Calu3 (cell line): ENCODE measurements at regions not wholly inside any gene's neighbourhood (a gene's known extent, or its start where the extent isn't known, plus 50 kb on each side); places are given as distances from the start of the nearest gene placed in this dataset.

Source experiments
- BruUV-seq: library from RNA; stranded (reverse); fragments of 400-500 nt; replicated peaks from 2 replicates; lab custom pipeline; 2021; lab: Mats Ljungman, UMichigan
- CTCF ChIA-PET: fragments of 300-600 bp; sonication (Branson Sonifier 250); formaldehyde crosslinking; loops from one replicate; lab custom pipeline; 2022; ENCODE audit warnings: antibody characterized with exemption; lab: Charles Lee
- DNase-seq: peaks from one replicate; pipeline ENCODE4 v3.0.0; 2022
- H3K27ac Mint-ChIP-seq: one replicate; pipeline ENCODE4 v1.8.0; 2022; ENCODE audit warnings: mixed read lengths; ENCODE audit not compliant: unreplicated experiment
- H3K27me3 Mint-ChIP-seq: one replicate; pipeline ENCODE4 v1.8.0; 2022; ENCODE audit warnings: mixed read lengths; ENCODE audit not compliant: unreplicated experiment
- H3K36me3 Mint-ChIP-seq: one replicate; pipeline ENCODE4 v1.8.0; 2022; ENCODE audit warnings: mild to moderate bottlenecking, moderate library complexity, mixed read lengths; ENCODE audit not compliant: insufficient read depth, unreplicated experiment
- H3K4me1 Mint-ChIP-seq: one replicate; pipeline ENCODE4 v1.8.0; 2022; ENCODE audit warnings: mild to moderate bottlenecking, low read depth, mixed read lengths; ENCODE audit not compliant: unreplicated experiment
- H3K4me3 Mint-ChIP-seq: one replicate; pipeline ENCODE4 v1.8.0; 2022; ENCODE audit warnings: mild to moderate bottlenecking, low read depth, moderate library complexity, mixed read lengths; ENCODE audit not compliant: unreplicated experiment
- H3K9me3 Mint-ChIP-seq: one replicate; pipeline ENCODE4 v1.8.0; 2022; ENCODE audit warnings: low read depth, mixed read lengths; ENCODE audit not compliant: unreplicated experiment
- CTCF ChIP-seq: fragments of 200-600 bp; IDR thresholded peaks from one replicate; pipeline ENCODE4 v1.8.0; 2022; ENCODE audit warnings: antibody characterized with exemption; ENCODE audit not compliant: unreplicated experiment
- intact Hi-C: fragments of 100-400 bp; cut with micrococcal nuclease; formaldehyde crosslinking; loops from one replicate; pipeline ENCODE4 v1.10.0; 2022; ENCODE audit not compliant: unreplicated experiment

DNA sequence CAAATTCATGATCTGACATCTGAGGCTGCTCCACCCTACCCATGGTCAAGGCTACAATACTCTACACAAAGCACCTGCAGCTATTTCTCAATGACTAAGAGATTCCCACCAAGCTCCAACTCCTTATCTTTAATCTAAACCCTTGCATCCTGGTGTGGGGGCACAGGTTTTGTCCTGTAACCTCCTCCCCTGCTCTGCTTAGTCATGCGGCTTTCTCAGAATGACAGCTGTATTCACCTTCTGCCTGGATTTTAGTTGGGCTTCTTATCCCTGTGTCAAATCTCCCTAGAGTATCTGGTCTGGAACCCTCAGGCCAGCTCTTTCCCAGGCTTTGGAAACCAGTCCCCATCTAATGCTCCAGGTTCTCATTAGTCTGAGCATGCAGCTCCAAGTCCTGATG is 159.0 kb downstream of the BARHL2 start:
- Mint-ChIP-seq H3K9me3 (no peaks in the 10 kb centered on the region), H3K4me1 (no peaks in the 10 kb centered on the region), H3K27ac (no peak overlapping the region), H3K27me3 (peaks cover 12% of the 10 kb centered on the region), H3K4me3 (no peak overlapping the region), H3K36me3 (no peaks in the 10 kb centered on the region)
- BruUV-seq = no TSS peak
- TF ChIP-seq CTCF = no peak
- intact Hi-C loops = no loop called here
- no peak for DNase-seq
- CTCF ChIA-PET = no interaction called here

- Mint-ChIP-seq H3K36me3 (no peaks in the 10 kb centered on the region), H3K27ac (no peak overlapping the region), H3K27me3 (peaks cover 12% of the 10 kb centered on the region), H3K9me3 (no peaks in the 10 kb centered on the region), H3K4me1 (no peaks in the 10 kb centered on the region), H3K4me3 (no peak overlapping the region)
- BruUV-seq = no TSS peak
- intact Hi-C loops = no loop called here
- no peak for TF ChIP-seq CTCF
- no peak for DNase-seq
- CTCF ChIA-PET = no interaction called here
Observed at GRCh38 chr1:90557706-90558105, 159.4 kb downstream of the BARHL2 start.

DNA sequence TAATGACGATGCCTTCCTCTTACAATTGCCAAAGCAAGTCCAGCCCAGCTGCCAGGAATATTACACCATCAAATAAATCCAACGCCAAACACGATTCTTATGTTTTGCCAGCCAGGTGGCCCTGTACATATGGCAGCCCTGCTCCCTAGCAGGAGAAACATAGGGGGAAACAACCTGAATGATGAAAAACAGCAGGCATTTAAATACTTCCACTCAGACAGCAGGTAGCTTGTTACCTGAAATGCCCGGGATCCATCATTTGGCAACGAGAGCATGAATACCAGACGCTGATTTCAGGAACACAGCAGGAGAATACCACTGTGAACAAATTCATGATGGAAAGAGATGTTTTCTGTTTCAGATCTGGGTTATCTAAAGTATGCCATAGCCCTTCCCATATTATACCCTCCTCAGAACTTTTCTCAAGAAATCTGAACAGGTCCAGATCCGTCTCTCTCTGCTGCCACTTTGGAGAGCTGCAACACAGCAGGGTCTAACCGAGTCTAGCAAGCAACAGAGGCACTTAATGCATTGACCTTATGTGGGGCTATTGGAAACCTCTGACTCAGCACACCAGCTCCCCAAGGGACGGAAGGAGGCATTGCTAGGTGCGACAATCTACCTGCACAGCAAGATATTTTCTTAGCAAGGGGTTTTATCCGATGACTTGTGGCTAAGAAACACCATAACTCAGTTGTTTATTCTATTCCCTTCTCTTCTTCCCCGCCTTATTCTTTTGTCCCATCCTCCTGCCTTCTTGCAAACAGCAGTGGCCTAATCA is 166.3 kb downstream of the BARHL2 start:
- no peak for DNase-seq
- CTCF ChIA-PET = no interaction called here
- H3K4me3 Mint-ChIP-seq = no peak overlapping the region
- H3K27ac Mint-ChIP-seq = no peak overlapping the region
- no peaks in the 10 kb centered on the region for H3K9me3 Mint-ChIP-seq
- H3K36me3 Mint-ChIP-seq = no peaks in the 10 kb centered on the region
- H3K27me3 Mint-ChIP-seq = peaks cover 29% of the 10 kb centered on the region
- intact Hi-C loops = no loop called here
- no peaks in the 10 kb centered on the region for H3K4me1 Mint-ChIP-seq
- TF ChIP-seq CTCF = no peak
- BruUV-seq = no TSS peak

DNA sequence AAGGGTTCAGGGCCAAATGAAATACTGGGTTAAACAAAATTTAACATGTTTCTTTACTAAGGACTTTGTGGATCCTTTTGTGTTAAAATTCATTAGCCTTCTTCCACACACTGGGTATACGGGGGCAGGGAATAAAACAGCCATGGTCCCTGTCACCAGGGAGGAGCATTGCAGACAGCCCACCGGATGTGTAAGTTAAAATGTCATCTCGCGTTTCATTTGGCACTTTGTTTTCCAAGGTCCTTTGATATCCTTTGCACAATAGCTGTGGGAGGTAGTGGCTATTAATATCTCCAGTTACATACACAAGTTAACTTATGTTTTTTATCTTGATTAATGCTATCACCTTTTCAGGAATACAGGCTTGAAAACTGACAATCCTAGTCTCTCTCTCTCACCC is 172.7 kb downstream of the BARHL2 start:
- BruUV-seq = no TSS peak
- H3K27ac Mint-ChIP-seq = no peak overlapping the region
- H3K36me3 Mint-ChIP-seq = no peaks in the 10 kb centered on the region

More for the DNA sequence above, 172.7 kb downstream of the BARHL2 start:
- DNase-seq = no peak
- Mint-ChIP-seq H3K27me3 (peaks cover 33% of the 10 kb centered on the region), H3K4me3 (no peak overlapping the region), H3K9me3 (no peaks in the 10 kb centered on the region), H3K4me1 (no peaks in the 10 kb centered on the region)
- no peak for TF ChIP-seq CTCF
- CTCF ChIA-PET = no interaction called here
- intact Hi-C loops = no loop called here
